SK-N-SH treated with all-trans-retinoic acid at 6 μM for 48 hours (cell line): ENCODE measurements at regions not wholly inside any gene's neighbourhood (a gene's known extent, or its start where the extent isn't known, plus 50 kb on each side); places are given as distances from the start of the nearest gene placed in this dataset.

Experiments
- RARB ChIP-seq: fragments of 250-450 bp; sonication (Bioruptor Pico); IDR thresholded peaks from 2 replicates; pipeline ENCODE4 v1.8.0; 2021; ENCODE audit warnings: mild to moderate bottlenecking, moderate library complexity
- ZNF70 ChIP-seq: fragments of 450-650 bp; formaldehyde crosslinking; IDR thresholded peaks from 2 replicates; pipeline ENCODE4 v1.5.0; 2020; ENCODE audit warnings: mild to moderate bottlenecking, moderate library complexity

DNA sequence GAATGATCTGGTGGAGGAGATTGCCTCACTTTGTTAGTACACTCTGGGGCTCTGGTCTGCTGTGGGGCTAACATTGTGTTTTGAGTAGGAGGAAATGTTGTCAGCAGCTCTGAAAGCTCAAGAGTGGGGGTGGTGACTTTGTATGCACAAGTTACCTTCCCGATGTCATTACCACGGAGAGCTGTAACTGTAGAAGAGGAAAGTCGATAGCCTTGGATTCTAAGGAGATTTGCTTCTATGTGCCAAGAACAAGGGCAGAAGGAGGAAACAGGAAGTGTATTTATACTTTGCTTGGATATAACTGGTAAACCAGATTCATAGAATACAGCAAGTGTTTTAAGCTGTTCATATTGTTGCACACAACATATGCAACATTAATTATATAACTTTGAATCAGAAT, 196.1 kb downstream of the AMY1C start:
- no peak for TF ChIP-seq ZNF70 (CRISPR knock-in tag)
- no peak for TF ChIP-seq RARB (CRISPR knock-in tag)
